ENCODE measurements at regions not wholly inside any gene's neighbourhood (a gene's known extent, or its start where the extent isn't known, plus 50 kb on each side); places are given as distances from the start of the nearest gene placed in this dataset.

GRCh38 chr14:61122862-61123261, 141.8 kb downstream of the SLC38A6 start:
- ChIA-PET CTCF (ENCODE audit: partially characterized antibody) (interaction anchor here (0.6 to 1.3 kb wide), 2 partner anchors 25 to 45 kb away, joined by 3 read pairs; no protein-coding TSS in a partner anchor), POLR2A (ENCODE audit: partially characterized antibody) (no interaction called here)
- no peak overlapping the region for H2BK15ac ChIP-seq (ENCODE audit: low read length)
- no peak for FAIRE-seq
- no peak overlapping the region for H4K8ac ChIP-seq (ENCODE audit: extremely low read depth, insufficient read depth, low read length)
- no peak overlapping the region for H3K18ac ChIP-seq (ENCODE audit: extremely low read depth, low read length)
- H4K5ac ChIP-seq (ENCODE audit: insufficient read length, low read depth, low read length), result no peak overlapping the region
- H3K79me1 ChIP-seq (ENCODE audit: low read depth, low read length), result no peaks in the 10 kb centered on the region
- no peaks in the 10 kb centered on the region for H4K20me1 ChIP-seq (replicated peaks in 1 of 2; ENCODE audit: control insufficient read depth in 1 of 2, insufficient read depth in 2 of 2, low read length in 2 of 2)
- no peak overlapping the region for H4K91ac ChIP-seq (replicated peaks; ENCODE audit: insufficient read length, low read length)
- peaks cover 0 to 14% (median 4%) of the 10 kb centered on the region in 4 experiments; a peak in 6 of 7 replicates for H3K4me1 ChIP-seq (replicated peaks in 1 of 4; ENCODE audit: control insufficient read depth in 3 of 4, insufficient read depth in 4 of 4, low read length in 3 of 4)
- H3K56ac ChIP-seq (replicated peaks; ENCODE audit: insufficient read length, low read depth, low read length), result no peak overlapping the region
- peak overlapping the region; percentile 83; the same call in 1 of the 2 replicates for H2BK20ac ChIP-seq (ENCODE audit: low read length)
- DNase-seq (ENCODE audit: low read depth in 1 of 2, low spot score in 2 of 2), result no peak
- WGBS, 2 experiments (ENCODE audit: extremely low coverage in 1 of 2, insufficient coverage in 1 of 2, insufficient read length in 1 of 2, insufficient replicate concordance in 2 of 2, low coverage in 1 of 2, low lambda C conversion rate in 2 of 2, missing lambda C conversion rate in 1 of 2), result 94% methylated on average over 3 of the region's 3 CpGs; no CpG with 5 or more reads in 1 of the 2 experiments
- H2BK5ac ChIP-seq (ENCODE audit: low read depth, low read length), result no peak overlapping the region
- no peaks in the 10 kb centered on the region for H3K27me3 ChIP-seq (replicated peaks in 1 of 4; ENCODE audit: control insufficient read depth in 3 of 4, extremely low read depth in 1 of 4, insufficient read depth in 3 of 4, low read length in 3 of 4)
- no peak overlapping the region; the same call in 1 of the 2 replicates for H2BK12ac ChIP-seq (ENCODE audit: low read depth, low read length)
- H3K9ac ChIP-seq (replicated peaks in 1 of 4; ENCODE audit: extremely low read depth in 1 of 4, low read depth in 3 of 4, low read length in 3 of 4), result no peak overlapping the region
- no peak overlapping the region for H3K14ac ChIP-seq (ENCODE audit: insufficient read length)
- no peak overlapping the region for H3K23ac ChIP-seq (ENCODE audit: insufficient read length)
- H2AFZ ChIP-seq (ENCODE audit: low read length), result no peak overlapping the region
- H2BK120ac ChIP-seq (replicated peaks; ENCODE audit: low read depth, low read length), result no peak overlapping the region
- TF ChIP-seq JUN (IDR thresholded peaks at IDR 0.05; ENCODE audit: low read depth, low read length) (no peak), RFX5 (IDR thresholded peaks at IDR 0.05; ENCODE audit: borderline replicate concordance, low read depth, low read length) (no peak), RAD21 (IDR thresholded peaks at IDR 0.05 in 1 of 2, conservative IDR thresholded peaks at IDR 0.05 in 1 of 2; ENCODE audit: low read depth in 2 of 2, low read length in 2 of 2) (no peak), SP2 (IDR thresholded peaks at IDR 0.05; ENCODE audit: low read length) (no peak), E2F6 (IDR thresholded peaks at IDR 0.05) (no peak)
- H3K36me3 ChIP-seq (ENCODE audit: control insufficient read depth in 2 of 4, insufficient read depth in 4 of 4, low read length in 3 of 4), result peaks cover 0 to 6% (median 0%) of the 10 kb centered on the region in 4 experiments; a peak in 2 of 8 replicates
- no peak overlapping the region for H3K4ac ChIP-seq (replicated peaks; ENCODE audit: insufficient read length, low read depth, low read length)
- H3K4me3 ChIP-seq (ENCODE audit: extremely low read depth in 1 of 4, insufficient read depth in 2 of 4, low read depth in 3 of 4, low read length in 4 of 4), result no peak overlapping the region
- peaks cover 8 to 15% of the 10 kb centered on the region in 2 experiments for H3K9me3 ChIP-seq (ENCODE audit: insufficient read depth in 2 of 2, low read depth in 1 of 2, low read length in 1 of 2)
- H2AK5ac ChIP-seq (ENCODE audit: low read depth, low read length), result no peak overlapping the region
- H3K4me2 ChIP-seq (ENCODE audit: insufficient read depth in 1 of 2, low read depth in 2 of 2, low read length in 2 of 2), result no peak overlapping the region
- no peaks in the 10 kb centered on the region for H3K23me2 ChIP-seq (ENCODE audit: low read depth, low read length)
- no peak overlapping the region for H3K27ac ChIP-seq (ENCODE audit: low read depth, low read length)
- H3K79me2 ChIP-seq (ENCODE audit: control insufficient read depth in 1 of 2, insufficient read depth in 2 of 2, low read length in 2 of 2), result no peaks in the 10 kb centered on the region
